ENCODE measurements at regions not wholly inside any gene's neighbourhood (a gene's known extent, or its start where the extent isn't known, plus 50 kb on each side); places are given as distances from the start of the nearest gene placed in this dataset.

DNA sequence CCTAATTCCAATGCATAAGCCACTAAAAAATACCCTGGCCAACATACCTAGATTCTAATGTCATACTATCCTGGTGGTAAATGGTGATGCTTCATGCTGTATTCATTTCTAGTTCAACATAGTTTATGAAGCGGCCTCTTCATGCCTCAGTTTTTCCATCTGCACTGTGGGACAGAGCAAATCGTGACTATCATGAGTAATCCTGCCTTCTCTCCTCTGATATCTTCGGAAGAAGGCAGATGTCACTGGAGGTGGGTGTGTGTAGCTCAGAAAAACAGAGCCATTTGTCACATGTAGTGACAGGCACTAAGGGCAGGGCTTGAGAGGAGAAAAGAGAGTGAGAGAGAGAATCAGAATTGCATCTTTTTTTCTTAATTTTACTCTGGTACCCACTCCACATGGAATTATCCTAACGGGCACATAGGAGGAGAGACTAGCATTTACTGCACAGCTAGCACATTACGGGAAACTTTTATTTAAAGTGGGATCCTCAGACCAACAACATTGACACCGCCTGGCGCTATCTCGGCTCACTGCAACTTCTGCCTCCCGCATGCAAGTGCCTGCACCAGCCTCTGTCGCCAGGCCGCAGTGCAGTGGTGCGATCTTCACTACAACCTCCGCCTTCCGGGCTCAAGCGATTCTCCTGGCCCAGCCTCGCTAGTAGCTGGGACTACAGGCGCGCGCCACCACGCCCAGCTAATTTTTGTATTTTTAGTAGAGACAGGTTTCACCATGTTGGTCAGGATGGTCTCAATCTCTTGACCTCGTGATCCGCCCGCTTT is 78.4 kb upstream of the KCNA3 start:
- intact Hi-C loops (cut with DNase I, micrococcal nuclease) = no loop called here

DNA sequence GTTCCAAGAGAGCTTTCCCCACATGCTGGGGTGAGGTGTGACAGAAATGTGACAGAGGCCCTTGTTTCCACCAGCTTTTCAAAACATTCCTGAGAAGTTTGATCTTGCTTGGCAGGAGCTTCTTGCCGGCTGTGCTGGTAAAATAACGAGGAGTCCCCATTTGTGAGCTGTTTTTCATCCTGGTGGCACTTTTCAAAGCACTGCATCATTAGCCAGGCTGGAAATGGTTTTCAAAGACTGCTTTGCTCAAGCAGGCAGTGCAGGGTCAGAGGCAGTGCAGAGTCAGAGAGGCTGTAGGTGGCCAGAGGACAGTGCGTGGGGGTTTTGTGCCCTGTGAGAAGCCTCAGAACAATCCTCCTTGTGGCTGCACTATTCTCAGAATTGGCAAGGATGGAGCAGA is 75.8 kb upstream of the KCNA3 start:
- Histone ChIP-seq H3K4me1 (ENCODE audit: low read depth) (no peaks in the 10 kb centered on the region), H3K36me3 (ENCODE audit: low read depth) (no peaks in the 10 kb centered on the region), H3K9me3 (no peaks in the 10 kb centered on the region), H3K4me3 (no peak overlapping the region)
- ATAC-seq (no peak), DNase-seq (no peak)
- no peak for TF ChIP-seq CTCF (IDR thresholded peaks at IDR 0.05)
- intact Hi-C loops (cut with DNase I, micrococcal nuclease) = no loop called here

More for the DNA sequence above, 78.4 kb upstream of the KCNA3 start:
- no peaks in the 10 kb centered on the region for H3K4me1 ChIP-seq (ENCODE audit: low read depth)
- no peak for DNase-seq
- no peaks in the 10 kb centered on the region for H3K36me3 ChIP-seq (ENCODE audit: low read depth)
- no peaks in the 10 kb centered on the region for H3K9me3 ChIP-seq
- no peak for ATAC-seq
- TF ChIP-seq CTCF (IDR thresholded peaks at IDR 0.05) = no peak
- no peak overlapping the region for H3K4me3 ChIP-seq

- intact Hi-C loops (cut with DNase I, micrococcal nuclease) = no loop called here
- Histone ChIP-seq H3K36me3 (ENCODE audit: low read depth) (no peaks in the 10 kb centered on the region), H3K9me3 (no peaks in the 10 kb centered on the region), H3K4me1 (ENCODE audit: low read depth) (no peaks in the 10 kb centered on the region), H3K4me3 (no peak overlapping the region)
- no peak for TF ChIP-seq CTCF (IDR thresholded peaks at IDR 0.05)
- DNase-seq (no peak), ATAC-seq (no peak)
Measured at GRCh38 chr1:110749960-110750359, 75.2 kb upstream of the KCNA3 start.

- H3K4me3 ChIP-seq = no peak overlapping the region
- ATAC-seq = no peak
- no peak for TF ChIP-seq CTCF (IDR thresholded peaks at IDR 0.05)
- DNase-seq = peak in 2 of 3 donors; percentile 26 to 59
- H3K4me1 ChIP-seq (ENCODE audit: low read depth) = no peaks in the 10 kb centered on the region
- H3K9me3 ChIP-seq = no peaks in the 10 kb centered on the region
- no peaks in the 10 kb centered on the region for H3K36me3 ChIP-seq (ENCODE audit: low read depth)
- intact Hi-C loops (cut with DNase I, micrococcal nuclease) = no loop called here
Measured at GRCh38 chr1:110746644-110747259, 72.0 kb upstream of the KCNA3 start.

DNA sequence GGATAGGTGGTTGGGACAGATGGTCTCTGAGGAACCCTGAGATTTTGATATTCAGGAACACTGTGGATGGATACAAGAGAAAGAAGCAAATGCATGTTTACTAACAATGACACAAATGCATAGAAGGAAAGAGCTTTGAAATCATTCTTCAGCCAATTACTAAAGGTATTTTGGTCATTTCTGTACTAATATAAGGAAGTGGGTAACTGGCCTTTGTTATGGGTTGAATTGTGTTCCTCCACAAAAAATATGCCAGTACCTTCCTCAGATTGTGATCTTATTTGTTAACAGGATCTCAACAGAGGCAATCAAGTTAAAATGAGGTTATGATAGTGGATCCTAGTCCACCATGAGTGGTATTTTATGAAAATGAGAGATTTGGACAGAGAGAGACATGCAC is 68.7 kb upstream of the KCNA3 start:
- H3K4me1 ChIP-seq (ENCODE audit: low read depth) = no peaks in the 10 kb centered on the region
- no peak overlapping the region for H3K4me3 ChIP-seq
- TF ChIP-seq CTCF (IDR thresholded peaks at IDR 0.05) = no peak
- H3K9me3 ChIP-seq = no peaks in the 10 kb centered on the region
- H3K36me3 ChIP-seq (ENCODE audit: low read depth) = no peaks in the 10 kb centered on the region
- no peak for ATAC-seq
- intact Hi-C loops (cut with DNase I, micrococcal nuclease) = no loop called here
- DNase-seq = no peak

Data from mucosa of descending colon (tissue), 3 donors.